SU-DHL-6 (cell line): ENCODE measurements at regions not wholly inside any gene's neighbourhood (a gene's known extent, or its start where the extent isn't known, plus 50 kb on each side); places are given as distances from the start of the nearest gene placed in this dataset.

Source experiments
- H2AFZ ChIP-seq: fragments of 200-600 bp; sonication (generic); 2 replicates; pipeline ENCODE4 v1.6.1; 2014; ENCODE audit warnings: low read depth, mild to moderate bottlenecking, moderate library complexity, mixed read lengths, antibody characterized with exemption, low read length; ENCODE audit not compliant: severe bottlenecking
- H3F3A ChIP-seq: fragments of 200-600 bp; shearing (Covaris generic); 2 replicates; pipeline ENCODE4 v1.6.0; 2016; ENCODE audit warnings: antibody characterized with exemption, mild to moderate bottlenecking; ENCODE audit not compliant: insufficient read depth
- H3K27ac ChIP-seq: fragments of 200-600 bp; sonication (generic); 2 replicates; pipeline ENCODE4 v1.5.1; 2016; ENCODE audit warnings: low read depth, mild to moderate bottlenecking, low read length, moderate library complexity, mixed read lengths
- H3K27me3 ChIP-seq: fragments of 200-600 bp; sonication (generic), shearing (Covaris generic); 2 replicates; pipeline ENCODE4 v1.6.0; 2014; ENCODE audit warnings: mild to moderate bottlenecking, low read length
- H3K36me3 ChIP-seq: fragments of 200-600 bp; sonication (generic); 2 replicates; pipeline ENCODE4 v1.6.1; 2014; ENCODE audit warnings: mild to moderate bottlenecking, low read length, mixed read lengths
- H3K4me2 ChIP-seq: fragments of 300-600, 200-600 bp; shearing (Covaris generic), sonication (generic); 2 replicates; pipeline ENCODE4 v1.6.0; 2014; ENCODE audit warnings: low read length, low read depth, mild to moderate bottlenecking; ENCODE audit not compliant: poor library complexity, severe bottlenecking
- H3K4me3 ChIP-seq: fragments of 200-600 bp; sonication (generic); 2 replicates; pipeline ENCODE4 v1.5.1; 2014; ENCODE audit warnings: antibody characterized with exemption, low read length, mild to moderate bottlenecking, mixed read lengths; ENCODE audit not compliant: insufficient read depth, poor library complexity, severe bottlenecking
- H3K79me2 ChIP-seq: fragments of 200-600 bp; sonication (generic); 2 replicates; pipeline ENCODE4 v1.6.1; 2014; ENCODE audit warnings: mild to moderate bottlenecking, low read length, moderate library complexity; ENCODE audit not compliant: insufficient read depth
- H3K9ac ChIP-seq: fragments of 200-600 bp; sonication (generic); 2 replicates; pipeline ENCODE4 v1.7.0; 2014; ENCODE audit warnings: mild to moderate bottlenecking, low read length
- H3K9me2 ChIP-seq: fragments of 200-600 bp; sonication (generic); replicated peaks from 2 replicates; pipeline ENCODE4 v1.6.1; 2014; ENCODE audit warnings: low read length; ENCODE audit not compliant: insufficient read depth
- H3K9me3 ChIP-seq: fragments of 200-600 bp; sonication (generic); 2 replicates; pipeline ENCODE4 v1.6.1; 2014; ENCODE audit warnings: low read length, mixed read lengths; ENCODE audit not compliant: insufficient read depth
- H4K20me1 ChIP-seq: fragments of 200-600 bp; sonication (generic); 2 replicates; pipeline ENCODE4 v1.6.1; 2014; ENCODE audit warnings: low read depth, mild to moderate bottlenecking, antibody characterized with exemption, low read length, moderate library complexity, mixed read lengths
- CTCF ChIP-seq: fragments of 200-600 bp; sonication (generic); IDR thresholded peaks from one replicate; pipeline ENCODE4 v1.5.1; 2017; ENCODE audit warnings: antibody characterized with exemption, mild to moderate bottlenecking, low read length, moderate library complexity; ENCODE audit not compliant: insufficient read depth, poor library complexity, severe bottlenecking
- EZH2phosphoT487 ChIP-seq: fragments of 200-600 bp; sonication (generic), shearing (Covaris generic); conservative IDR thresholded peaks from 2 replicates; pipeline ENCODE4 v1.6.1; 2018; ENCODE audit warnings: mild to moderate bottlenecking, antibody characterized with exemption, low read length, moderate library complexity, mixed read lengths

- H3K79me2 ChIP-seq: no peaks in the 10 kb centered on the region
- no peaks in the 10 kb centered on the region for H3K9me3 ChIP-seq
- H3F3A ChIP-seq: no peaks in the 10 kb centered on the region
- no peak overlapping the region for H2AFZ ChIP-seq
- no peak overlapping the region for H3K4me3 ChIP-seq
- TF ChIP-seq CTCF: no peak
- no peak for TF ChIP-seq EZH2phosphoT487
- no peaks in the 10 kb centered on the region for H3K27me3 ChIP-seq
- H4K20me1 ChIP-seq: no peaks in the 10 kb centered on the region
- no peak overlapping the region for H3K4me2 ChIP-seq
- H3K36me3 ChIP-seq: no peaks in the 10 kb centered on the region
- H3K27ac ChIP-seq: no peak overlapping the region
- H3K9me2 ChIP-seq: no peaks in the 10 kb centered on the region
- no peak overlapping the region for H3K9ac ChIP-seq
These were observed 789.7 kb downstream of the FRK start for GRCh38 chr6:115270953-115271352.

GRCh38 chr6:115241373-115241772 is 819.3 kb downstream of the FRK start:
- Histone ChIP-seq H3K27me3 (no peaks in the 10 kb centered on the region), H4K20me1 (no peaks in the 10 kb centered on the region), H3K79me2 (no peaks in the 10 kb centered on the region), H3K36me3 (no peaks in the 10 kb centered on the region), H3K27ac (no peak overlapping the region), H3K4me2 (no peak overlapping the region), H3K4me3 (no peak overlapping the region), H3K9me2 (no peaks in the 10 kb centered on the region), H3F3A (no peaks in the 10 kb centered on the region), H3K9ac (no peak overlapping the region), H3K9me3 (no peaks in the 10 kb centered on the region), H2AFZ (no peak overlapping the region)
- TF ChIP-seq CTCF: no peak
- no peak for TF ChIP-seq EZH2phosphoT487

- no peak overlapping the region for H3K4me2 ChIP-seq
- no peak overlapping the region for H3K4me3 ChIP-seq
- no peaks in the 10 kb centered on the region for H3K9me3 ChIP-seq
- H3F3A ChIP-seq: no peaks in the 10 kb centered on the region
- H3K27me3 ChIP-seq: no peaks in the 10 kb centered on the region
- H3K27ac ChIP-seq: no peak overlapping the region
- H3K9me2 ChIP-seq: no peaks in the 10 kb centered on the region
- H2AFZ ChIP-seq: no peak overlapping the region
- H3K9ac ChIP-seq: no peak overlapping the region
- no peaks in the 10 kb centered on the region for H4K20me1 ChIP-seq
- no peaks in the 10 kb centered on the region for H3K79me2 ChIP-seq
- no peaks in the 10 kb centered on the region for H3K36me3 ChIP-seq
- TF ChIP-seq CTCF: no peak
- TF ChIP-seq EZH2phosphoT487: no peak
These were observed 839.5 kb downstream of the FRK start for GRCh38 chr6:115221198-115221597.
